ENCODE measurements at regions not wholly inside any gene's neighbourhood (a gene's known extent, or its start where the extent isn't known, plus 50 kb on each side); places are given as distances from the start of the nearest gene placed in this dataset.

DNA sequence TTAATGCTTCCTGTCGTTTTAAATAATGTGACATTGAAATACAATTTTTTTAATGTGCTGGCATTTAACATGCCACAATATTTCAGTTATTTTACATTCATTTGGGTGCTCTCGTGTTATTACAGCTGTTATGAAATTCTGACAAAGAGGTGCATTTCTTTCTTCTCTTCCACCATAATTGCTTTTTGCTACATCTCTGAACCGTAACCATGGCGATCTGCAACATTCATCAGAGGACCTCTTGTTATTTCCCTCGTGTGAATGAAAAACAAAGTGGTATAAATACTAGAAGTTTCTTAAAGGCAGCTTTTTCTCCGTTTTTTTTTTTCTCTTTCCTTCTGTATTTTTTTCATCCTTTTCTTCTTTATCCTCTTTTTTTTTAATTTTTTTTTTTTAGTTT lies 316.4 kb downstream of the MCTP2 start:
- Histone ChIP-seq H3K27ac (no peak overlapping the region), H3K4me3 (no peak overlapping the region), H3K4me1 (no peaks in the 10 kb centered on the region), H3K36me3 (no peaks in the 10 kb centered on the region), H3K9me3 (no peaks in the 10 kb centered on the region), H3K27me3 (no peaks in the 10 kb centered on the region)
- intact Hi-C loops (cut with DNase I; ENCODE audit: low total_unique reads) = no loop called here
- no peak for TF ChIP-seq CTCF (IDR thresholded peaks at IDR 0.05)
- no peak for TF ChIP-seq POLR2A (IDR thresholded peaks at IDR 0.05)
- DNase-seq = no peak

GRCh38 chr15:94555841-94556519 lies 324.6 kb downstream of the MCTP2 start:
- intact Hi-C loops (cut with DNase I; ENCODE audit: low total_unique reads) = no loop called here
- TF ChIP-seq CTCF (IDR thresholded peaks at IDR 0.05) (no peak), POLR2A (IDR thresholded peaks at IDR 0.05) (no peak)
- H3K4me1 ChIP-seq = no peaks in the 10 kb centered on the region
- no peak for DNase-seq
- H3K9me3 ChIP-seq = no peaks in the 10 kb centered on the region
- H3K27me3 ChIP-seq = no peaks in the 10 kb centered on the region
- H3K27ac ChIP-seq = no peak overlapping the region
- H3K4me3 ChIP-seq = no peak overlapping the region
- no peaks in the 10 kb centered on the region for H3K36me3 ChIP-seq

- H3K4me1 ChIP-seq = no peaks in the 10 kb centered on the region
- intact Hi-C loops (cut with DNase I; ENCODE audit: low total_unique reads) = no loop called here
- no peak for DNase-seq
- no peaks in the 10 kb centered on the region for H3K36me3 ChIP-seq
- H3K27ac ChIP-seq = no peak overlapping the region
- TF ChIP-seq CTCF (IDR thresholded peaks at IDR 0.05) = no peak
- TF ChIP-seq POLR2A (IDR thresholded peaks at IDR 0.05) = no peak
- H3K4me3 ChIP-seq = no peak overlapping the region
- no peaks in the 10 kb centered on the region for H3K27me3 ChIP-seq
- no peaks in the 10 kb centered on the region for H3K9me3 ChIP-seq
These were observed 329.8 kb downstream of the MCTP2 start for GRCh38 chr15:94561036-94561689.

- intact Hi-C loops (cut with DNase I; ENCODE audit: low total_unique reads) = no loop called here
- no peak overlapping the region for H3K4me3 ChIP-seq
- no peaks in the 10 kb centered on the region for H3K4me1 ChIP-seq
- no peak overlapping the region for H3K27ac ChIP-seq
- H3K27me3 ChIP-seq = no peaks in the 10 kb centered on the region
- DNase-seq = no peak
- no peaks in the 10 kb centered on the region for H3K9me3 ChIP-seq
- TF ChIP-seq POLR2A (IDR thresholded peaks at IDR 0.05) = no peak
- no peak for TF ChIP-seq CTCF (IDR thresholded peaks at IDR 0.05)
- H3K36me3 ChIP-seq = no peaks in the 10 kb centered on the region
These were observed 332.1 kb downstream of the MCTP2 start for GRCh38 chr15:94563456-94563855.

GRCh38 chr15:94576889-94577533 lies 345.6 kb downstream of the MCTP2 start:
- H3K9me3 ChIP-seq = no peaks in the 10 kb centered on the region
- no peak overlapping the region for H3K27ac ChIP-seq
- no peak for DNase-seq
- H3K4me3 ChIP-seq = no peak overlapping the region
- TF ChIP-seq POLR2A (IDR thresholded peaks at IDR 0.05) (no peak), CTCF (IDR thresholded peaks at IDR 0.05) (peak in 3 of 4 experiments; percentile 9 to 12 (median 10))
- no peaks in the 10 kb centered on the region for H3K36me3 ChIP-seq
- intact Hi-C loops (cut with DNase I; ENCODE audit: low total_unique reads) = no loop called here
- no peaks in the 10 kb centered on the region for H3K4me1 ChIP-seq
- no peaks in the 10 kb centered on the region for H3K27me3 ChIP-seq

Data from uterus (tissue), 3 donors.